Right lobe of liver (tissue), 6 donors: ENCODE measurements at regions not wholly inside any gene's neighbourhood (a gene's known extent, or its start where the extent isn't known, plus 50 kb on each side); places are given as distances from the start of the nearest gene placed in this dataset.
"Not testable (repeated sequence)": the region's sequence is repeated elsewhere in the genome, so short reads cannot be mapped to it uniquely, and the experiment has no call there.

Source experiments
- ATAC-seq, 4 donors: fragments of 200-7000 bp; cut with Tn5 transposase; one replicate each; pipeline ENCODE4 v1.9.1; 2020; ENCODE audit warnings: mild to moderate bottlenecking in 4 of 4, moderate library complexity in 4 of 4
- DNase-seq, 3 donors: peaks; one replicate each; pipeline ENCODE4 v3.0.0-alpha.2; 2020
- H3K27ac ChIP-seq, 3 donors: fragments of 200-600 bp; one replicate each; pipeline ENCODE4 v1.8.0; 2022
- H3K27me3 ChIP-seq, 2 donors: fragments of 200-600 bp; one replicate each; pipeline ENCODE4 v1.8.0; 2022
- H3K36me3 ChIP-seq, 4 donors: fragments of 200-600 bp; sonication (generic) in 1 of 4; one replicate each; pipeline versions ENCODE4 v1.5.1 to v1.8.0; 2017 to 2022; ENCODE audit warnings: control low read depth in 1 of 4
- H3K4me1 ChIP-seq, 4 donors: fragments of 200-600 bp; sonication (generic) in 1 of 4; one replicate each; pipeline versions ENCODE4 v1.5.1 to v1.8.0; 2017 to 2022; ENCODE audit warnings: control low read depth in 1 of 4
- H3K4me3 ChIP-seq, 3 donors: fragments of 200-600 bp; one replicate each; pipeline ENCODE4 v1.8.0; 2022
- H3K9me3 ChIP-seq, 4 donors: fragments of 200-600 bp; sonication (generic) in 1 of 4; one replicate each; pipeline versions ENCODE4 v1.5.1 to v1.8.0; 2017 to 2022; ENCODE audit warnings: control low read depth in 1 of 4
- POLR2A ChIP-seq: fragments of 450-650 bp; IDR thresholded peaks from one replicate; pipeline ENCODE4 v1.6.1; 2017; ENCODE audit warnings: antibody characterized with exemption, mild to moderate bottlenecking
- WGBS: methylation state at CpG from one replicate; pipeline ENCODE4 v1.1.6; 2018; ENCODE audit warnings: low coverage, low lambda C conversion rate; ENCODE audit not compliant: insufficient coverage; ENCODE audit errors: missing lambda C conversion rate; 5-methylcytosine and 5-hydroxymethylcytosine counted together
- intact Hi-C, 2 donors: fragments of 100-400 bp; cut with DNase I; formaldehyde crosslinking; loops; one replicate each; pipeline versions ENCODE4 v1.11.2 to v1.14.1; 2022
- TF ChIP-seq, protein P1 (sequence below), 4 donors: fragments of 200-600 bp in 3 of 4; fragments of 450-650 bp in 1 of 4; IDR thresholded peaks; one replicate each; pipeline versions ENCODE4 v1.5.1 to v1.8.0; 2016 to 2022; ENCODE audit warnings: antibody characterized with exemption in 4 of 4, mild to moderate bottlenecking in 2 of 4
- donor health status: DM: no; HTN: yes; CAD: no.
- donor health status: DM: no; HTN: no; CAD: no.
- donor health status: DM: no; HTN: no; CAD: no.
- donor health status: DM: no; HTN: yes; CAD: no.
- donor health status: DM: no; HTN: yes; CAD: no.

- Histone ChIP-seq H3K9me3 (no peaks in the 10 kb centered on the region), H3K36me3 (no peaks in the 10 kb centered on the region), H3K4me1 (no peaks in the 10 kb centered on the region), H3K4me3 (no peak overlapping the region), H3K27ac (no peak overlapping the region), H3K27me3 (no peaks in the 10 kb centered on the region)
- TF ChIP-seq, protein P1, sequence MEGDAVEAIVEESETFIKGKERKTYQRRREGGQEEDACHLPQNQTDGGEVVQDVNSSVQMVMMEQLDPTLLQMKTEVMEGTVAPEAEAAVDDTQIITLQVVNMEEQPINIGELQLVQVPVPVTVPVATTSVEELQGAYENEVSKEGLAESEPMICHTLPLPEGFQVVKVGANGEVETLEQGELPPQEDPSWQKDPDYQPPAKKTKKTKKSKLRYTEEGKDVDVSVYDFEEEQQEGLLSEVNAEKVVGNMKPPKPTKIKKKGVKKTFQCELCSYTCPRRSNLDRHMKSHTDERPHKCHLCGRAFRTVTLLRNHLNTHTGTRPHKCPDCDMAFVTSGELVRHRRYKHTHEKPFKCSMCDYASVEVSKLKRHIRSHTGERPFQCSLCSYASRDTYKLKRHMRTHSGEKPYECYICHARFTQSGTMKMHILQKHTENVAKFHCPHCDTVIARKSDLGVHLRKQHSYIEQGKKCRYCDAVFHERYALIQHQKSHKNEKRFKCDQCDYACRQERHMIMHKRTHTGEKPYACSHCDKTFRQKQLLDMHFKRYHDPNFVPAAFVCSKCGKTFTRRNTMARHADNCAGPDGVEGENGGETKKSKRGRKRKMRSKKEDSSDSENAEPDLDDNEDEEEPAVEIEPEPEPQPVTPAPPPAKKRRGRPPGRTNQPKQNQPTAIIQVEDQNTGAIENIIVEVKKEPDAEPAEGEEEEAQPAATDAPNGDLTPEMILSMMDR (IDR thresholded peaks at IDR 0.05): no peak
- no peak for TF ChIP-seq POLR2A
- DNase-seq (no peak), ATAC-seq (no peak)
- intact Hi-C loops: no loop called here
- 73% methylated on average over 1 of the region's 1 CpG for WGBS
Observed at GRCh38 chr5:101244621-101245020, 341.5 kb upstream of the ST8SIA4 start.

- Histone ChIP-seq H3K4me1 (no peaks in the 10 kb centered on the region), H3K27ac (no peak overlapping the region), H3K36me3 (no peaks in the 10 kb centered on the region), H3K27me3 (no peaks in the 10 kb centered on the region), H3K9me3 (no peaks in the 10 kb centered on the region), H3K4me3 (no peak overlapping the region)
- WGBS: 46% methylated on average over 4 of the region's 10 CpGs
- intact Hi-C loops: no loop called here
- DNase-seq (no peak), ATAC-seq (no peak)
- TF ChIP-seq POLR2A: no peak
- TF ChIP-seq, protein P1 (IDR thresholded peaks at IDR 0.05): no peak
Observed at GRCh38 chr5:101212942-101213514, 309.9 kb upstream of the ST8SIA4 start.

- no peaks in the 10 kb centered on the region for H3K27me3 ChIP-seq
- H3K4me3 ChIP-seq: no peak overlapping the region
- no peaks in the 10 kb centered on the region for H3K36me3 ChIP-seq
- no peak for DNase-seq
- no peaks in the 10 kb centered on the region for H3K4me1 ChIP-seq
- no peaks in the 10 kb centered on the region for H3K9me3 ChIP-seq
- TF ChIP-seq, protein P1 (IDR thresholded peaks at IDR 0.05): no peak
- TF ChIP-seq POLR2A: no peak
- intact Hi-C loops: no loop called here
- no peak overlapping the region for H3K27ac ChIP-seq
- ATAC-seq: no peak
Observed at GRCh38 chr5:101206534-101206933, 303.5 kb upstream of the ST8SIA4 start.

DNA sequence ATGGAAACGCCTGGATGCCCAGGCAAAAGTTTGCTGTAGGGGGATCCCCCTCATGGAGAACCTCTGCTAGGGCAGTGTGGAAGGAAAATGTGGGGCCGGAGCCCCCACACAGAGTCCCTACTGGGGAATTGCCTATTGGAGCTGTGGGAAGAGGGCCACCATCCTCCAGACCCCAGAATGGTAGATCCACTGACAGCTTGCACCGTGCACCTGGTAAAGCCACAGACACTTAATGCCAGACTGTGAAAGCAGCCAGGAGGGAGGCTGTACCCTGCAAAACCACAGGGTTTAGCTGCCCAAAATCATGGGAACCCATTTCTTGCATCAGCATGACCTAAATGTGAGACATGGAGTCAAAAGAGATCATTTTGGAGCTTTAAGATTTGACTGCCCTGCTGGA is 302.0 kb upstream of the ST8SIA4 start:
- H3K27ac ChIP-seq, H3K36me3 ChIP-seq, DNase-seq, H3K4me1 ChIP-seq, H3K9me3 ChIP-seq, intact Hi-C loops, H3K4me3 ChIP-seq, H3K27me3 ChIP-seq, ATAC-seq: not testable (repeated sequence)
- 20% methylated on average over 1 of the region's 3 CpGs for WGBS

DNA sequence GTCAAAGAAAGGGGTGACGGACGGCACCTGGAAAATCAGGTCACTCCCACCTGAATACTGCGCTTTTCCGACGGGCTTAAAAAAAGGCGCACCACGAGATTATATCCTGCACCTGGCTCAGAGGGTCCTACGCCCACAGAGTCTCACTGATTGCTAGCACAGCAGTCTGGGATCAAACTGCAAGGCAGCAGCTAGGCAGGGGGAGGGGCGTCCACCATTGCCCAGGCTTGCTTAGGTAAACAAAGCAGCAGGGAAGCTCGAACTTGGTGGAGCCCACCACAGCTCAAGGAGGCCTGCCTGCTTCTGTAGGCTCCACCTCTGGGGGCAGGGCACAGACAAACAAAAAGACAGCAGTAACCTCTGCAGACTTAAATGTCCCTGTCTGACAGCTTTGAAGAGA is 277.3 kb upstream of the ST8SIA4 start:
- H3K27ac ChIP-seq, H3K4me3 ChIP-seq, H3K4me1 ChIP-seq, H3K27me3 ChIP-seq, DNase-seq, intact Hi-C loops, H3K36me3 ChIP-seq, ATAC-seq, H3K9me3 ChIP-seq: not testable (repeated sequence)
- WGBS: 73% methylated on average over 5 of the region's 10 CpGs

DNA sequence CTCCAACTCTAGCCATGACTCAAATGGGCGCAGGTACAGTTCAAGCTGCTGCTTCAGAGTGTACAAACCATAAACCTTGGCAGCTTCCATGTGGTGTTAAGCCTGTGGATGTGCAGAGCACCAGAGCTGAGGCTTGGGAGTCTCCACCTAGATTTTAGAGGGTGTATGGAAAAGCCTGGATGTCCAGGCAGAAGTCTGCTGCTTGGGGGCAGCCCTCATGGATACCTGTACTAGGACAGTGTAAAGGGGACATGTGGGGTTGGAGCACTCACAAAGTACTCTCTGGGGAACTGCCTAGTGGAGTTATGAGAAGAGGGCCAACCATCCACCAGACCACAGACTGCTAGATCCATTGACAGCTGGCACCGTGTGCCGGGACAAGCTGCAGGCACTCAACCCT is 273.5 kb upstream of the ST8SIA4 start:
- Histone ChIP-seq H3K9me3 (no peaks in the 10 kb centered on the region), H3K27ac (no peak overlapping the region), H3K27me3 (no peaks in the 10 kb centered on the region), H3K36me3 (no peaks in the 10 kb centered on the region), H3K4me1 (no peaks in the 10 kb centered on the region), H3K4me3 (no peak overlapping the region)
- intact Hi-C loops: no loop called here
- no peak for DNase-seq
- WGBS: 14% methylated on average over 1 of the region's 3 CpGs
- TF ChIP-seq, protein P1 (IDR thresholded peaks at IDR 0.05): no peak
- TF ChIP-seq POLR2A: no peak
- no peak for ATAC-seq
